IMR-90 (cell line): ENCODE measurements at regions not wholly inside any gene's neighbourhood (a gene's known extent, or its start where the extent isn't known, plus 50 kb on each side); places are given as distances from the start of the nearest gene placed in this dataset.

ENCODE experiments used
- ATAC-seq: fragments of 200-7000 bp; cut with Tn5 transposase; 2 replicates; pipeline ENCODE4 v1.9.1; 2020; ENCODE audit warnings: low read depth, mild to moderate bottlenecking, moderate library complexity
- BruUV-seq: library from RNA; stranded (reverse); fragments of 400-500 nt; replicated peaks from 2 replicates; lab custom pipeline; 2021; lab: Mats Ljungman, UMichigan
- CTCF ChIA-PET: fragments of 300-600 bp; formaldehyde crosslinking; extraction: SDS; loops from one replicate; lab custom pipeline; 2021; ENCODE audit warnings: antibody characterized with exemption; lab: Yijun Ruan, JAX
- POLR2A ChIA-PET: fragments of 300-600 bp; sonication (Branson Sonifier 250); formaldehyde crosslinking; loops from one replicate; lab custom pipeline; 2022; ENCODE audit warnings: antibody characterized with exemption; ENCODE audit not compliant: unreplicated experiment; lab: Charles Lee
- DNase-seq: peaks from one replicate; pipeline ENCODE4 v3.0.0; 2013
- H2AFZ ChIP-seq: replicated peaks from 2 replicates; pipeline ENCODE3; 2013; ENCODE audit warnings: low read length, mild to moderate bottlenecking; ENCODE audit not compliant: poor library complexity
- H2AK5ac ChIP-seq: 2 replicates; pipeline ENCODE4 v1.6.1; 2013; ENCODE audit warnings: low read depth, low read length, inconsistent platforms
- H2AK9ac ChIP-seq: replicated peaks from 2 replicates; pipeline ENCODE3; 2013; ENCODE audit warnings: mild to moderate bottlenecking, low read depth, low read length, moderate library complexity; ENCODE audit not compliant: poor library complexity
- H2BK120ac ChIP-seq: 2 replicates; pipeline ENCODE4 v1.6.1; 2013; ENCODE audit warnings: low read depth, low read length, inconsistent platforms
- H2BK15ac ChIP-seq: 3 replicates; pipeline ENCODE4 v1.6.1; 2013; ENCODE audit warnings: low read depth, low read length, inconsistent platforms
- H2BK20ac ChIP-seq: 2 replicates; pipeline ENCODE4 v1.6.1; 2013; ENCODE audit warnings: low read depth, mild to moderate bottlenecking, inconsistent platforms, low read length, moderate library complexity
- H2BK5ac ChIP-seq: 2 replicates; pipeline ENCODE4 v1.6.1; 2013; ENCODE audit warnings: mild to moderate bottlenecking, low read depth, low read length, inconsistent platforms; ENCODE audit not compliant: poor library complexity, severe bottlenecking
- H3K14ac ChIP-seq: replicated peaks from 2 replicates; pipeline ENCODE4 v1.6.1; 2013; ENCODE audit warnings: low read depth, low read length, inconsistent platforms
- H3K18ac ChIP-seq: 2 replicates; pipeline ENCODE4 v1.6.1; 2013; ENCODE audit warnings: low read depth, low read length, control low read depth
- H3K23ac ChIP-seq: 2 replicates; pipeline ENCODE4 v1.6.1; 2013; ENCODE audit warnings: low read depth, low read length, inconsistent platforms
- H3K27ac ChIP-seq: 2 replicates; pipeline ENCODE4 v1.5.1; 2013; ENCODE audit warnings: mild to moderate bottlenecking, control low read depth, low read length; ENCODE audit not compliant: insufficient read depth
- H3K27me3 ChIP-seq: 2 replicates; pipeline ENCODE4 v1.6.1; 2013; ENCODE audit warnings: low read length; ENCODE audit not compliant: control insufficient read depth, insufficient read depth
- H3K36me3 ChIP-seq: 2 replicates; pipeline ENCODE4 v1.6.1; 2013; ENCODE audit warnings: low read length, mixed read lengths; ENCODE audit not compliant: control insufficient read depth, insufficient read depth
- H3K4ac ChIP-seq: 2 replicates; pipeline ENCODE4 v1.6.1; 2013; ENCODE audit warnings: low read depth, low read length, inconsistent platforms
- H3K4me1 ChIP-seq: 2 replicates; pipeline ENCODE4 v1.6.1; 2013; ENCODE audit warnings: low read length, mixed read lengths; ENCODE audit not compliant: control insufficient read depth, insufficient read depth
- H3K4me2 ChIP-seq: 2 replicates; pipeline ENCODE4 v1.6.1; 2013; ENCODE audit warnings: low read depth, mild to moderate bottlenecking, control low read depth, low read length, moderate library complexity
- H3K4me3 ChIP-seq: 2 replicates; pipeline ENCODE4 v1.5.1; 2013; ENCODE audit warnings: low read depth, mild to moderate bottlenecking, control low read depth, low read length, moderate library complexity; ENCODE audit not compliant: insufficient read depth
- H3K56ac ChIP-seq: 2 replicates; pipeline ENCODE4 v1.6.1; 2013; ENCODE audit warnings: low read length, inconsistent platforms; ENCODE audit not compliant: insufficient read depth; ENCODE audit errors: extremely low read depth
- H3K79me1 ChIP-seq, 2 experiments: 2 replicates each; pipeline ENCODE4 v1.6.1; 2013; ENCODE audit warnings: low read length in 2 of 2, inconsistent platforms in 1 of 2, low read depth in 1 of 2
- H3K9ac ChIP-seq: 2 replicates; pipeline ENCODE4 v1.6.1; 2013; ENCODE audit warnings: low read depth, low read length, control low read depth
- H3K9me1 ChIP-seq: 2 replicates; pipeline ENCODE4 v1.6.1; 2013; ENCODE audit warnings: low read length, inconsistent platforms; ENCODE audit not compliant: insufficient read depth
- H3K9me3 ChIP-seq: 2 replicates; pipeline ENCODE4 v1.6.1; 2013; ENCODE audit warnings: low read length; ENCODE audit not compliant: control insufficient read depth, insufficient read depth
- H4K20me1 ChIP-seq: 2 replicates; pipeline ENCODE4 v1.6.1; 2013; ENCODE audit warnings: low read length, inconsistent platforms; ENCODE audit not compliant: insufficient read depth
- H4K5ac ChIP-seq: 2 replicates; pipeline ENCODE4 v1.6.1; 2013; ENCODE audit warnings: mild to moderate bottlenecking, low read depth, low read length, control low read depth
- H4K8ac ChIP-seq, 2 experiments: 2 replicates each; pipeline ENCODE4 v1.6.1; 2013; ENCODE audit warnings: low read depth in 2 of 2, low read length in 2 of 2, control low read depth in 1 of 2, inconsistent platforms in 1 of 2
- H4K91ac ChIP-seq: 2 replicates; pipeline ENCODE4 v1.6.1; 2013; ENCODE audit warnings: low read depth, low read length, inconsistent platforms; ENCODE audit not compliant: insufficient read depth
- BHLHE40 ChIP-seq: fragments of 150-350 bp; IDR thresholded peaks from 2 replicates; pipeline ENCODE4 v1.6.1; 2016; ENCODE audit warnings: mild to moderate bottlenecking, low read depth, low read length
- CEBPB ChIP-seq: IDR thresholded peaks from 2 replicates; pipeline ENCODE4 v1.6.1; 2012; ENCODE audit warnings: low read depth, low read length, improper control_type of control experiment
- FOS ChIP-seq: fragments of 150-350 bp; IDR thresholded peaks from 2 replicates; pipeline ENCODE4 v1.6.1; 2016; ENCODE audit warnings: low read depth, low read length
- MAZ ChIP-seq: IDR thresholded peaks from 2 replicates; pipeline ENCODE4 v1.6.1; 2012; ENCODE audit warnings: low read depth, mild to moderate bottlenecking, low read length, improper control_type of control experiment, moderate library complexity, borderline replicate concordance
- MXI1 ChIP-seq: IDR thresholded peaks from 2 replicates; pipeline ENCODE4 v1.6.1; 2012; ENCODE audit warnings: low read depth, mild to moderate bottlenecking, low read length, moderate library complexity, borderline replicate concordance
- RFX5 ChIP-seq: IDR thresholded peaks from 2 replicates; pipeline ENCODE4 v1.8.0; 2012; ENCODE audit warnings: low read depth, mild to moderate bottlenecking, low read length, moderate library complexity
- SMC3 ChIP-seq: fragments of 150-350 bp; IDR thresholded peaks from 2 replicates; pipeline ENCODE4 v1.6.1; 2016; ENCODE audit warnings: low read depth, mild to moderate bottlenecking, antibody characterized with exemption, low read length, moderate library complexity
- WGBS, 2 experiments: methylation state at CpG; one replicate each; pipeline versions ENCODE4 v1.1.5 to v1.1.7; 2013; ENCODE audit warnings: missing lambda C conversion rate in 2 of 2; ENCODE audit not compliant: insufficient read length in 1 of 2; ENCODE audit errors: extremely low coverage in 2 of 2; 5-methylcytosine and 5-hydroxymethylcytosine counted together
- dilution Hi-C: fragments of 300-500 bp; cut with HindIII; formaldehyde crosslinking; loops from one replicate; pipeline ENCODE4 v1.14.3; 2018; ENCODE audit warnings: low sequenced_read_pairs; ENCODE audit not compliant: unreplicated experiment
- in situ Hi-C: fragments of 300-500 bp; cut with MboI; formaldehyde crosslinking; loops from 3 replicates; pipeline ENCODE4 v1.14.3; 2019; ENCODE audit warnings: low sequenced_read_pairs, inconsistent platforms, mixed read lengths
- intact Hi-C: fragments of 100-400 bp; cut with micrococcal nuclease; formaldehyde crosslinking; loops from 2 replicates; pipeline ENCODE4 v1.10.0; 2022
- TF ChIP-seq, protein P1 (sequence below): conservative IDR thresholded peaks from 2 replicates; pipeline ENCODE4 v1.5.1; 2012; ENCODE audit warnings: mild to moderate bottlenecking, low read depth, low read length, improper control_type of control experiment

DNA sequence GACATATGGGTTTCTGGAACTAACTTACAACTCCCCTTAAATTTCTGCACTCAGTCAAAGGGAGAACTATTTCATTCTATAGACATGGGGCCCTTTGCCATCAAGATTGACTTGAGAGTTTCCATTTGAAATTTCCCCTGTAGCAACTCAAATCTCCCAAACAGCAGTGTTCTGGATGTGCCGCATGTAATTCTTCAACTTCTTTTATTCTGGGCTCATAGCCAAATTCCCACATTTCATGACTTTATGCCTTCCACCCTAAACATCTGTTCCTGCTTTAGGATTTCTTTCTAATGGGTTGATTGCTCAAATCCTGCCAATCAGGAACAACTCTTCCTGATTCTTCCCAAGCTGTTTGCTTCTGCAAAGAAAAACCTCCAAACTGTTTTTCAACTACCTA lies 336.0 kb downstream of the TBC1D4 start:
- Histone ChIP-seq H3K9me1 (no peaks in the 10 kb centered on the region), H2BK15ac (no peak overlapping the region), H4K91ac (no peak overlapping the region), H3K9me3 (no peaks in the 10 kb centered on the region), H3K27ac (no peak overlapping the region), H3K9ac (no peak overlapping the region), H3K4me2 (no peak overlapping the region), H3K4me3 (no peak overlapping the region), H3K4ac (no peak overlapping the region), H3K36me3 (no peaks in the 10 kb centered on the region), H2AK9ac (no peak overlapping the region), H2AFZ (no peak overlapping the region), H4K20me1 (no peaks in the 10 kb centered on the region), H2BK5ac (no peak overlapping the region), H2AK5ac (no peak overlapping the region), H3K14ac (no peak overlapping the region), H3K4me1 (no peaks in the 10 kb centered on the region), H3K79me1 (no peaks in the 10 kb centered on the region), H3K18ac (no peak overlapping the region), H3K23ac (no peak overlapping the region), H3K56ac (no peak overlapping the region), H2BK20ac (no peak overlapping the region), H4K5ac (no peak overlapping the region), H2BK120ac (no peak overlapping the region), H4K8ac (no peak overlapping the region), H3K27me3 (no peaks in the 10 kb centered on the region; the same call in 1 of the 2 replicates)
- dilution Hi-C loops (no loop called here), in situ Hi-C loops (no loop called here), intact Hi-C loops (no loop called here)
- DNase-seq (no peak), ATAC-seq (no peak)
- ChIA-PET POLR2A (no interaction called here), CTCF (interaction anchor here (0.7 kb wide), 1 partner anchor 963 kb away, joined by 3 read pairs; no protein-coding TSS in a partner anchor)
- 40% methylated on average over 1 of the region's 1 CpG; no CpG with 5 or more reads in 1 of the 2 experiments for WGBS, 2 experiments
- no TSS peak for BruUV-seq
- TF ChIP-seq MXI1 (no peak), BHLHE40 (no peak), SMC3 (no peak), CEBPB (no peak), RFX5 (no peak), FOS (no peak), MAZ (no peak)
- TF ChIP-seq, protein P1, sequence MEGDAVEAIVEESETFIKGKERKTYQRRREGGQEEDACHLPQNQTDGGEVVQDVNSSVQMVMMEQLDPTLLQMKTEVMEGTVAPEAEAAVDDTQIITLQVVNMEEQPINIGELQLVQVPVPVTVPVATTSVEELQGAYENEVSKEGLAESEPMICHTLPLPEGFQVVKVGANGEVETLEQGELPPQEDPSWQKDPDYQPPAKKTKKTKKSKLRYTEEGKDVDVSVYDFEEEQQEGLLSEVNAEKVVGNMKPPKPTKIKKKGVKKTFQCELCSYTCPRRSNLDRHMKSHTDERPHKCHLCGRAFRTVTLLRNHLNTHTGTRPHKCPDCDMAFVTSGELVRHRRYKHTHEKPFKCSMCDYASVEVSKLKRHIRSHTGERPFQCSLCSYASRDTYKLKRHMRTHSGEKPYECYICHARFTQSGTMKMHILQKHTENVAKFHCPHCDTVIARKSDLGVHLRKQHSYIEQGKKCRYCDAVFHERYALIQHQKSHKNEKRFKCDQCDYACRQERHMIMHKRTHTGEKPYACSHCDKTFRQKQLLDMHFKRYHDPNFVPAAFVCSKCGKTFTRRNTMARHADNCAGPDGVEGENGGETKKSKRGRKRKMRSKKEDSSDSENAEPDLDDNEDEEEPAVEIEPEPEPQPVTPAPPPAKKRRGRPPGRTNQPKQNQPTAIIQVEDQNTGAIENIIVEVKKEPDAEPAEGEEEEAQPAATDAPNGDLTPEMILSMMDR: no peak
